GM12878 (cell line): ENCODE measurements at regions not wholly inside any gene's neighbourhood (a gene's known extent, or its start where the extent isn't known, plus 50 kb on each side); places are given as distances from the start of the nearest gene placed in this dataset.

ENCODE experiments used
- ATAC-seq: fragments of 200-7000 bp; cut with Tn5 transposase; 3 replicates; pipeline ENCODE4 v1.9.1; 2020; ENCODE audit warnings: mild to moderate bottlenecking, moderate library complexity
- BruUV-seq: library from RNA; stranded (reverse); fragments of 400-500 nt; replicated peaks from 2 replicates; lab custom pipeline; 2021; lab: Mats Ljungman, UMichigan
- CTCF ChIA-PET: fragments of 300-600 bp; sonication (Branson Sonifier 250); formaldehyde crosslinking; extraction: SDS; loops from one replicate; lab custom pipeline; 2021; ENCODE audit warnings: inconsistent platforms; lab: Yijun Ruan, JAX
- POLR2A ChIA-PET: fragments of 350-600 bp; formaldehyde crosslinking; extraction: SDS; loops from one replicate; lab custom pipeline; 2021; ENCODE audit warnings: inconsistent platforms; lab: Charles Lee
- RAD21 ChIA-PET: fragments of 300-600 bp; sonication (Branson Sonifier 250); formaldehyde crosslinking; loops from one replicate; lab custom pipeline; 2023; ENCODE audit warnings: antibody characterized with exemption; ENCODE audit not compliant: unreplicated experiment; lab: Charles Lee
- SMC1A ChIA-PET: fragments of 300-600 bp; sonication (Branson Sonifier 250); formaldehyde crosslinking; loops from one replicate; lab custom pipeline; 2023; ENCODE audit not compliant: unreplicated experiment, uncharacterized antibody; lab: Charles Lee
- DNase-seq: peaks from one replicate; pipeline ENCODE4 v3.0.0-alpha.2; 2011; ENCODE audit warnings: low read depth, low spot score
- FAIRE-seq: peaks from 3 replicates; lab custom pipeline; 2011; peaks lifted over from hg19 to GRCh38; lab: Jason Lieb, UNC
- H2AFZ ChIP-seq: 2 replicates; pipeline ENCODE4 v1.6.0; 2011; ENCODE audit warnings: low read depth, low read length, control low read depth; ENCODE audit not compliant: control insufficient read depth
- H3K27ac ChIP-seq: 2 replicates; pipeline ENCODE4 v1.5.1; 2011; ENCODE audit warnings: control low read depth; ENCODE audit not compliant: control insufficient read depth, insufficient read depth
- H3K27me3 ChIP-seq, 2 experiments: replicated peaks in 1 of 2; 2 replicates each; pipeline versions ENCODE4 v1.6.0 to v1.6.1; 2011; ENCODE audit warnings: low read length in 1 of 2; ENCODE audit not compliant: control insufficient read depth in 2 of 2, insufficient read depth in 2 of 2
- H3K36me3 ChIP-seq, 2 experiments: 2 replicates each; pipeline ENCODE4 v1.5.1; 2011; ENCODE audit warnings: low read length in 1 of 2; ENCODE audit not compliant: control insufficient read depth in 2 of 2, insufficient read depth in 2 of 2
- H3K4me1 ChIP-seq: 2 replicates; pipeline ENCODE4 v1.6.1; 2011; ENCODE audit warnings: mild to moderate bottlenecking, low read length, moderate library complexity, mixed read lengths; ENCODE audit not compliant: control insufficient read depth, insufficient read depth
- H3K4me2 ChIP-seq: 2 replicates; pipeline ENCODE4 v1.6.0; 2011; ENCODE audit warnings: control low read depth; ENCODE audit not compliant: control insufficient read depth, insufficient read depth
- H3K4me3 ChIP-seq: fragments of 200-600 bp; sonication (generic); 2 replicates; pipeline ENCODE4 v1.5.1; 2016
- H3K79me2 ChIP-seq: 2 replicates; pipeline ENCODE4 v1.6.0; 2011; ENCODE audit warnings: low read length; ENCODE audit not compliant: control insufficient read depth, insufficient read depth
- H3K9ac ChIP-seq: 2 replicates; pipeline ENCODE4 v1.8.0; 2011; ENCODE audit warnings: low read length, control low read depth, mixed read lengths; ENCODE audit not compliant: control insufficient read depth, insufficient read depth
- H3K9me3 ChIP-seq: replicated peaks from 3 replicates; pipeline ENCODE4 v1.5.1; 2011; ENCODE audit warnings: mild to moderate bottlenecking, low read length; ENCODE audit not compliant: control insufficient read depth, insufficient read depth
- H4K20me1 ChIP-seq: 2 replicates; pipeline ENCODE4 v1.6.0; 2011; ENCODE audit not compliant: control insufficient read depth, insufficient read depth
- BCL11A ChIP-seq: IDR thresholded peaks from 2 replicates; pipeline ENCODE4 v1.6.1; 2011; ENCODE audit warnings: low read depth, low read length
- MEF2A ChIP-seq: IDR thresholded peaks from 2 replicates; pipeline ENCODE4 v1.6.1; 2011; ENCODE audit warnings: low read depth, mild to moderate bottlenecking, low read length, moderate library complexity; ENCODE audit not compliant: insufficient read depth
- NR2C2 ChIP-seq: IDR thresholded peaks from 2 replicates; pipeline ENCODE4 v1.6.1; 2011; ENCODE audit warnings: borderline replicate concordance, low read depth; ENCODE audit not compliant: control insufficient read depth, insufficient read length
- NR2F1 ChIP-seq: fragments of 450-650 bp; conservative IDR thresholded peaks from 2 replicates; pipeline ENCODE4 v1.6.1; 2017; ENCODE audit warnings: mild to moderate bottlenecking
- SUZ12 ChIP-seq: fragments of 200-600 bp; sonication (generic); IDR thresholded peaks from one replicate; pipeline ENCODE4 v1.6.1; 2018; ENCODE audit warnings: antibody characterized with exemption, mild to moderate bottlenecking; ENCODE audit not compliant: unreplicated experiment
- TAF1 ChIP-seq: IDR thresholded peaks from 2 replicates; pipeline ENCODE4 v1.6.1; 2011; ENCODE audit warnings: mild to moderate bottlenecking, low read depth, low read length, borderline replicate concordance
- TCF12 ChIP-seq: IDR thresholded peaks from 2 replicates; pipeline ENCODE4 v1.6.1; 2011; ENCODE audit warnings: low read depth, mild to moderate bottlenecking, low read length
- WGBS: methylation state at CpG from one replicate; pipeline ENCODE4 v1.1.6; 2016; ENCODE audit warnings: low lambda C conversion rate; ENCODE audit not compliant: insufficient replicate concordance, insufficient coverage; ENCODE audit errors: missing lambda C conversion rate; 5-methylcytosine and 5-hydroxymethylcytosine counted together
- in situ Hi-C: fragments of 300-500 bp; cut with MboI; formaldehyde crosslinking; loops from 9 replicates; pipeline ENCODE4 v1.14.3; 2018; ENCODE audit warnings: mixed read lengths
- intact Hi-C: fragments of 100-400 bp; cut with micrococcal nuclease; formaldehyde crosslinking; loops from one replicate; pipeline ENCODE4 v1.14.2; 2022; ENCODE audit not compliant: unreplicated experiment
- TF ChIP-seq, protein P1 (sequence below): IDR thresholded peaks from 2 replicates; pipeline ENCODE4 v1.6.1; 2011; ENCODE audit warnings: mild to moderate bottlenecking, low read depth, low read length, moderate library complexity; ENCODE audit not compliant: insufficient replicate concordance
- TF ChIP-seq, protein P2 (sequence below): IDR thresholded peaks from 2 replicates; pipeline ENCODE4 v1.6.1; 2011; ENCODE audit warnings: low read depth, mild to moderate bottlenecking, low read length, moderate library complexity, borderline replicate concordance; ENCODE audit errors: extremely low read depth

DNA sequence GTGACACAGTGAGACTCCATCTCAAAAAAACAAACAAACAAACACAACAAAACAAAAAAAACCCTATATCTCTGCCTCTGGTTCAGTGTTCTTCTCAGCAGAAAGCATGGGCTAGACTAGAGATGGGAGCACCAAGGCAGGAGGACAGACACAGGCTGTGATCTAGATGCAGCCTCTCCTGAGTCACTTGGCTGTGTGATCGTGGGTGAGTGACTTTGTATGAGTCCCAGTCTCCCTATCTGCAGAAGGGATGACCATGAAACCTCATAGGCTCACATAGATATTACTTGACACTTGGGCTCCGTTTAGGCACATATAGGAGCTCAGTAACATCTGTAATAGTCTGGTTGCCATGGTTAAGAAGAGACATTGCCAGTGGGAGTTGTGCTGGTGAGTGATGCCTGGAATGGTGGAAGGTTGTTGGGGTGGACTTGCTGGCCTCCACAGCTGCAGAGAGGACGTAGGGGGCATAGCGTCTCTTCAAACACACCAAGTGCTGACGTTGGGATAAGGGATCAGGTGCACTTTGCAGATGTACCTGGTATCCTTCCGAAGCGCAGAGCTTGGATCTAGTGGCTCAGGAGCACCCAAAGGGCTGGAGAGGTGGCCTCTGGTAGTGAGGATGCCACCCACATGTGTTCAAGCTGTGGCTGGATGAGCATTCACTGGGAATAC is 318.9 kb upstream of the HS6ST1 start:
- H3K4me2 ChIP-seq: no peak overlapping the region
- H3K4me1 ChIP-seq: no peaks in the 10 kb centered on the region
- ATAC-seq: no peak
- RAD21 ChIA-PET: no interaction called here
- no peaks in the 10 kb centered on the region for H3K27me3 ChIP-seq
- in situ Hi-C loops (no loop called here), intact Hi-C loops (no loop called here)
- FAIRE-seq: no peak
- H4K20me1 ChIP-seq: no peaks in the 10 kb centered on the region
- no peaks in the 10 kb centered on the region for H3K79me2 ChIP-seq
- SMC1A ChIA-PET: interaction anchor here (0.5 kb wide), 1 partner anchor 997 kb away, joined by 3 read pairs; no protein-coding TSS in a partner anchor
- POLR2A ChIA-PET: no interaction called here
- H3K36me3 ChIP-seq: no peaks in the 10 kb centered on the region
- no peak overlapping the region for H3K27ac ChIP-seq
- no peak overlapping the region for H3K4me3 ChIP-seq
- no TSS peak for BruUV-seq
- no peaks in the 10 kb centered on the region for H3K9me3 ChIP-seq
- no peak overlapping the region for H2AFZ ChIP-seq
- WGBS: 19% methylated on average over 7 of the region's 7 CpGs
- CTCF ChIA-PET: no interaction called here
- DNase-seq: no peak
- no peak overlapping the region for H3K9ac ChIP-seq
- TF ChIP-seq, protein P1, sequence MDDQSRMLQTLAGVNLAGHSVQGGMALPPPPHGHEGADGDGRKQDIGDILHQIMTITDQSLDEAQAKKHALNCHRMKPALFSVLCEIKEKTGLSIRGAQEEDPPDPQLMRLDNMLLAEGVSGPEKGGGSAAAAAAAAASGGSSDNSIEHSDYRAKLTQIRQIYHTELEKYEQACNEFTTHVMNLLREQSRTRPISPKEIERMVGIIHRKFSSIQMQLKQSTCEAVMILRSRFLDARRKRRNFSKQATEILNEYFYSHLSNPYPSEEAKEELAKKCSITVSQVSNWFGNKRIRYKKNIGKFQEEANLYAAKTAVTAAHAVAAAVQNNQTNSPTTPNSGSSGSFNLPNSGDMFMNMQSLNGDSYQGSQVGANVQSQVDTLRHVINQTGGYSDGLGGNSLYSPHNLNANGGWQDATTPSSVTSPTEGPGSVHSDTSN: no peak
- TF ChIP-seq BCL11A (no peak), SUZ12 (no peak)

DNA sequence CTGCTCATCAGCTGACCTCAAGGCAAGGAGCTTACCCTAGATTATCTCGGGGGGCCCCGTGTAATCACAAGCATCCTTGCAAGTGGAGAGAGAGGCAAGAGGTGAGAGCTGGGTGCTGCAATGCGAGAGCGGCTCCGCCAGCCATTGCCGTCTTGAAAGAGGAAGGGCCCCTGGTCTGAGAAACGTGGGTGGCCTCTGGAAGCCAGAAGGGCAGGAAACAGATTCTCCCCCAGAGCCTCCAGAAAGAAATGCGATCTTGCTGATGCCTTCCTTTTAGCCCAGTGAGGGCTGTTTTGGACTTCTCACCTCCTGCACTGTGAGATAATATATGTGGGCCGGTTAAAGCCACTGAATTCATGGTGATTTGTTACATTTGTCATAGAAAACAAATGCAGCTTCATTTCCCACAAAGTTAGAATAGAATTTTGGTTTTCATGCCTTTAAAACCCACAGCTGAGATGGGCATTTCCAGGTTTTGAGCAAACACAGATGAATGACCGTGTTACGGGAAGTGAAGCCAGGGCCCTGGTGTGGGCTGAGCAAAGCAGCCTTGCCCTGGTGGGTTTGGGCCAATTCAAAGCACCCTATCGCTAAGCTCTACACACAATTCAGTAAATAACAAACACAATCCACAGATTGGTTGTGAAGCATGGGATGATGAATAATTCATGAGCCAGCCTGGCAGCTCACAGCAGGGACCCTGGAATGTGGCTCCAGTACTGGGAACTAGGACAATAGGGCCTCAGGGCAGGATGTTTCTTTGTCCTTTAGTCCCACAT is 319.9 kb upstream of the HS6ST1 start:
- H3K79me2 ChIP-seq: no peaks in the 10 kb centered on the region
- H3K27me3 ChIP-seq: peaks cover 0 to 1% of the 10 kb centered on the region in 2 experiments; a peak in 1 of 4 replicates
- no TSS peak for BruUV-seq
- FAIRE-seq: no peak
- H3K27ac ChIP-seq: no peak overlapping the region
- intact Hi-C loops: no loop called here
- ChIA-PET RAD21 (no interaction called here), POLR2A (no interaction called here), CTCF (no interaction called here), SMC1A (interaction anchor here (0.5 kb wide), 1 partner anchor 996 kb away, joined by 3 read pairs; no protein-coding TSS in a partner anchor)
- H3K9me3 ChIP-seq: no peaks in the 10 kb centered on the region
- no peaks in the 10 kb centered on the region for H4K20me1 ChIP-seq
- no peak overlapping the region for H3K4me3 ChIP-seq
- H3K4me1 ChIP-seq: no peaks in the 10 kb centered on the region
- H3K4me2 ChIP-seq: no peak overlapping the region
- DNase-seq: no peak
- no peak overlapping the region for H3K9ac ChIP-seq
- no peak overlapping the region for H2AFZ ChIP-seq
- TF ChIP-seq TAF1 (no peak), NR2C2 (no peak), NR2F1 (no peak), MEF2A (no peak), TCF12 (no peak)
- TF ChIP-seq, protein P2, sequence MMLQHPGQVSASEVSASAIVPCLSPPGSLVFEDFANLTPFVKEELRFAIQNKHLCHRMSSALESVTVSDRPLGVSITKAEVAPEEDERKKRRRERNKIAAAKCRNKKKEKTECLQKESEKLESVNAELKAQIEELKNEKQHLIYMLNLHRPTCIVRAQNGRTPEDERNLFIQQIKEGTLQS: no peak
- in situ Hi-C loops: no loop called here
- 43% methylated on average over 12 of the region's 12 CpGs for WGBS
- ATAC-seq: no peak
- no peaks in the 10 kb centered on the region for H3K36me3 ChIP-seq
